SK-N-SH (cell line): ENCODE measurements at regions not wholly inside any gene's neighbourhood (a gene's known extent, or its start where the extent isn't known, plus 50 kb on each side); places are given as distances from the start of the nearest gene placed in this dataset.

Experiments
- CTCF ChIA-PET: fragments of 300-600, 350-600 bp; formaldehyde crosslinking; extraction: SDS; loops from one replicate; lab custom pipeline; 2021; lab: Yijun Ruan, JAX
- POLR2A ChIA-PET: fragments of 350-600 bp; sonication (Branson Sonifier 250); formaldehyde crosslinking; extraction: SDS; loops from one replicate; lab custom pipeline; 2020; ENCODE audit warnings: antibody characterized with exemption, inconsistent platforms; lab: Yijun Ruan, JAX
- DNase-seq: peaks from one replicate; pipeline ENCODE4 v3.0.0; 2012
- H2AFZ ChIP-seq: fragments of 200-600 bp; sonication (generic); 2 replicates; pipeline ENCODE4 v1.8.1; 2016; ENCODE audit warnings: antibody characterized with exemption, mild to moderate bottlenecking, low read depth
- H3F3A ChIP-seq: fragments of 200-600 bp; sonication (generic); replicated peaks from 2 replicates; pipeline ENCODE3; 2016; ENCODE audit warnings: antibody characterized with exemption, mild to moderate bottlenecking; ENCODE audit not compliant: insufficient read depth
- H3K27ac ChIP-seq, 2 experiments: fragments of 200-500 bp in 1 of 2; fragments of 200-600 bp in 1 of 2; sonication (Bioruptor generic) in 1 of 2; sonication (generic), shearing (Covaris generic) in 1 of 2; 2 replicates each; pipeline versions ENCODE4 v1.5.1 to v1.6.1; 2014 to 2016; ENCODE audit warnings: low read depth in 2 of 2, inconsistent platforms in 1 of 2, low read length in 1 of 2, mild to moderate bottlenecking in 1 of 2, mixed read lengths in 1 of 2
- H3K27me3 ChIP-seq: fragments of 200-600 bp; sonication (generic), shearing (Covaris generic); 2 replicates; pipeline ENCODE4 v1.6.1; 2016; ENCODE audit warnings: mixed run types; ENCODE audit not compliant: insufficient read depth
- H3K36me3 ChIP-seq, 2 experiments: fragments of 200-500 bp in 1 of 2; fragments of 200-600 bp in 1 of 2; sonication (Bioruptor generic) in 1 of 2; sonication (generic) in 1 of 2; replicated peaks in 1 of 2; 2 replicates each; pipeline versions ENCODE3 to v1.5.1; 2014 to 2016; ENCODE audit warnings: low read length in 1 of 2, mild to moderate bottlenecking in 1 of 2; ENCODE audit not compliant: insufficient read depth in 2 of 2, control insufficient read depth in 1 of 2
- H3K4me1 ChIP-seq, 2 experiments: fragments of 200-500 bp in 1 of 2; fragments of 200-600 bp in 1 of 2; sonication (Bioruptor generic) in 1 of 2; sonication (generic), shearing (Covaris generic) in 1 of 2; 2 replicates each; pipeline versions ENCODE4 v1.5.1 to v1.6.1; 2014 to 2016; ENCODE audit warnings: low read depth in 1 of 2, low read length in 1 of 2, mixed run types in 1 of 2; ENCODE audit not compliant: insufficient read depth in 2 of 2, control insufficient read depth in 1 of 2
- H3K4me2 ChIP-seq: fragments of 200-600 bp; sonication (generic), shearing (Covaris generic); 2 replicates; pipeline ENCODE4 v1.6.1; 2017; ENCODE audit warnings: mixed run types
- H3K4me3 ChIP-seq, 2 experiments: fragments of 200-500 bp in 1 of 2; fragments of 200-600 bp in 1 of 2; sonication (Bioruptor generic) in 1 of 2; sonication (generic), shearing (Covaris generic) in 1 of 2; 2 replicates each; pipeline versions ENCODE4 v1.5.1 to v1.8.1; 2014 to 2016; ENCODE audit warnings: low read depth in 2 of 2, inconsistent platforms in 1 of 2, low read length in 1 of 2, mild to moderate bottlenecking in 1 of 2, mixed read lengths in 1 of 2, moderate library complexity in 1 of 2
- H3K79me2 ChIP-seq: fragments of 200-600 bp; sonication (generic); 2 replicates; pipeline ENCODE4 v1.8.1; 2017; ENCODE audit warnings: mild to moderate bottlenecking; ENCODE audit not compliant: insufficient read depth
- H3K9ac ChIP-seq: fragments of 200-600 bp; sonication (generic); 2 replicates; pipeline ENCODE4 v1.6.1; 2017; ENCODE audit warnings: mixed run types
- H3K9me2 ChIP-seq: fragments of 200-600 bp; sonication (generic); 2 replicates; pipeline ENCODE4 v1.6.1; 2017; ENCODE audit warnings: mixed run types
- H3K9me3 ChIP-seq: fragments of 200-600 bp; sonication (generic); 2 replicates; pipeline ENCODE4 v1.6.1; 2017; ENCODE audit warnings: mixed run types, mild to moderate bottlenecking, moderate library complexity
- H4K20me1 ChIP-seq: fragments of 200-600 bp; sonication (generic); 2 replicates; pipeline ENCODE4 v1.6.1; 2017; ENCODE audit warnings: mild to moderate bottlenecking, mixed run types; ENCODE audit not compliant: insufficient read depth
- ELF1 ChIP-seq: IDR thresholded peaks from 2 replicates; pipeline ENCODE4 v1.4.0; 2012
- EP300 ChIP-seq, 2 experiments: IDR thresholded peaks; 2 replicates each; pipeline versions ENCODE4 v1.4.0 to v1.6.1; 2012; ENCODE audit warnings: borderline replicate concordance in 1 of 2, low read depth in 1 of 2, low read length in 1 of 2
- EZH2phosphoT487 ChIP-seq: fragments of 200-600 bp; sonication (generic); IDR thresholded peaks from 2 replicates; pipeline ENCODE4 v1.6.1; 2017; ENCODE audit warnings: low read depth, mixed run types, mild to moderate bottlenecking, antibody characterized with exemption, moderate library complexity, borderline replicate concordance
- FOXM1 ChIP-seq: IDR thresholded peaks from 2 replicates; pipeline ENCODE4 v1.4.0; 2012; ENCODE audit warnings: low read depth, mild to moderate bottlenecking
- GABPA ChIP-seq: IDR thresholded peaks from 2 replicates; pipeline ENCODE4 v1.4.0; 2012; ENCODE audit warnings: low read depth, mild to moderate bottlenecking
- GATA2 ChIP-seq: sonication (generic); formaldehyde crosslinking; IDR thresholded peaks from 2 replicates; pipeline ENCODE4 v1.5.0; 2020; ENCODE audit warnings: mild to moderate bottlenecking, missing genetic modification reagents
- IRF3 ChIP-seq: fragments of 150-350 bp; IDR thresholded peaks from 2 replicates; pipeline ENCODE4 v1.6.1; 2016; ENCODE audit warnings: mild to moderate bottlenecking, low read depth, low read length
- JUND ChIP-seq: IDR thresholded peaks from 2 replicates; pipeline ENCODE4 v1.4.0; 2012
- NFIC ChIP-seq: IDR thresholded peaks from 2 replicates; pipeline ENCODE4 v1.4.0; 2012; ENCODE audit warnings: borderline replicate concordance
- RAD21 ChIP-seq: IDR thresholded peaks from 2 replicates; pipeline ENCODE4 v1.6.1; 2012; ENCODE audit warnings: mild to moderate bottlenecking, low read length
- RCOR1 ChIP-seq: fragments of 150-350 bp; IDR thresholded peaks from 2 replicates; pipeline ENCODE4 v1.6.1; 2017; ENCODE audit warnings: antibody characterized with exemption, low read length
- RFX5 ChIP-seq: IDR thresholded peaks from 2 replicates; pipeline ENCODE4 v1.6.1; 2012; ENCODE audit warnings: mild to moderate bottlenecking, improper control_type of control experiment, low read length
- RXRA ChIP-seq: IDR thresholded peaks from 2 replicates; pipeline ENCODE4 v1.4.0; 2012; ENCODE audit warnings: low read depth, mild to moderate bottlenecking, borderline replicate concordance
- SIN3A ChIP-seq: IDR thresholded peaks from 2 replicates; pipeline ENCODE4 v1.6.1; 2012; ENCODE audit warnings: low read depth, mild to moderate bottlenecking, low read length, moderate library complexity, borderline replicate concordance
- SMC3 ChIP-seq: IDR thresholded peaks from 2 replicates; pipeline ENCODE4 v1.6.1; 2012; ENCODE audit warnings: low read depth, low read length, improper control_type of control experiment
- TAF1 ChIP-seq: IDR thresholded peaks from 2 replicates; pipeline ENCODE4 v1.6.1; 2012; ENCODE audit warnings: low read depth, mild to moderate bottlenecking, low read length, moderate library complexity, borderline replicate concordance
- USF1 ChIP-seq: IDR thresholded peaks from 2 replicates; pipeline ENCODE4 v1.4.0; 2012; ENCODE audit warnings: low read depth, borderline replicate concordance
- YY1 ChIP-seq: IDR thresholded peaks from 2 replicates; pipeline ENCODE4 v1.4.0; 2012; ENCODE audit warnings: low read depth, mild to moderate bottlenecking
- ZBTB33 ChIP-seq: IDR thresholded peaks from 2 replicates; pipeline ENCODE4 v1.4.0; 2012; ENCODE audit warnings: low read depth, borderline replicate concordance
- WGBS: methylation state at CpG from one replicate; pipeline ENCODE4 v1.1.6; 2017; ENCODE audit warnings: low lambda C conversion rate; 5-methylcytosine and 5-hydroxymethylcytosine counted together

- no peak for DNase-seq
- no peaks in the 10 kb centered on the region for H3K4me1 ChIP-seq
- TF ChIP-seq IRF3, result no peak
- no peak for TF ChIP-seq SIN3A
- TF ChIP-seq EP300 (IDR thresholded peaks at IDR 0.05; ENCODE audit: borderline replicate concordance in 1 of 2, low read depth in 1 of 2, low read length in 1 of 2), result no peak
- no peak for TF ChIP-seq ZBTB33
- TF ChIP-seq TAF1, result no peak
- no peak for TF ChIP-seq USF1
- TF ChIP-seq GATA2 (CRISPR knock-in tag), result no peak
- no peak for TF ChIP-seq RFX5
- TF ChIP-seq ELF1, result no peak
- TF ChIP-seq YY1, result no peak
- TF ChIP-seq EZH2phosphoT487, result no peak
- no peak for TF ChIP-seq RXRA
- no peak for TF ChIP-seq FOXM1
- peaks cover 4% of the 10 kb centered on the region; the same call in 1 of the 2 replicates for H3K27me3 ChIP-seq
- H4K20me1 ChIP-seq, result no peaks in the 10 kb centered on the region
- ChIA-PET POLR2A (no interaction called here), CTCF (no interaction called here)
- H3K9me3 ChIP-seq, result no peaks in the 10 kb centered on the region
- no peaks in the 10 kb centered on the region for H3K36me3 ChIP-seq
- H3F3A ChIP-seq, result no peaks in the 10 kb centered on the region
- no peak overlapping the region for H2AFZ ChIP-seq
- no peaks in the 10 kb centered on the region for H3K79me2 ChIP-seq
- no peak overlapping the region for H3K4me2 ChIP-seq
- no peak overlapping the region for H3K9ac ChIP-seq
- H3K4me3 ChIP-seq, result no peak overlapping the region
- no peak overlapping the region for H3K27ac ChIP-seq
- H3K9me2 ChIP-seq, result no peaks in the 10 kb centered on the region
These were observed 149.4 kb downstream of the AIPL1 start for GRCh38 chr17:6285486-6285885.

- TF ChIP-seq NFIC (no peak), YY1 (no peak), RCOR1 (no peak), JUND (no peak), GABPA (no peak), EZH2phosphoT487 (no peak), SMC3 (no peak), RAD21 (no peak)
- Histone ChIP-seq H3K9me2 (no peaks in the 10 kb centered on the region), H2AFZ (no peak overlapping the region), H3K27ac (no peak overlapping the region), H3K4me3 (no peak overlapping the region), H3K4me1 (no peaks in the 10 kb centered on the region), H3K9ac (no peak overlapping the region), H3K27me3 (no peaks in the 10 kb centered on the region; the same call in 1 of the 2 replicates), H3K9me3 (no peaks in the 10 kb centered on the region), H4K20me1 (no peaks in the 10 kb centered on the region), H3F3A (no peaks in the 10 kb centered on the region), H3K4me2 (no peak overlapping the region), H3K36me3 (no peaks in the 10 kb centered on the region), H3K79me2 (no peaks in the 10 kb centered on the region)
- no peak for DNase-seq
- 21% methylated on average over 7 of the region's 7 CpGs for WGBS
- CTCF ChIA-PET, result no interaction called here
- POLR2A ChIA-PET, result no interaction called here
These were observed 155.3 kb downstream of the AIPL1 start for GRCh38 chr17:6279659-6280058.
